GM18868 (cell line): ENCODE measurements at regions not wholly inside any gene's neighbourhood (a gene's known extent, or its start where the extent isn't known, plus 50 kb on each side); places are given as distances from the start of the nearest gene placed in this dataset.

Experiments
- ATAC-seq: cut with Tn5 transposase; IDR thresholded peaks from one replicate; pipeline ENCODE4 v1.9.1; 2021; ENCODE audit warnings: mild to moderate bottlenecking, moderate library complexity; ENCODE audit not compliant: unreplicated experiment

GRCh38 chr4:126779001-126779400 is 853.8 kb upstream of the INTU start:
- no peak for ATAC-seq

- ATAC-seq = no peak
Measured at GRCh38 chr4:126779436-126780166, 853.2 kb upstream of the INTU start.

GRCh38 chr4:126783191-126783590 is 849.6 kb upstream of the INTU start:
- no peak for ATAC-seq

- ATAC-seq = no peak
Measured at GRCh38 chr4:126784966-126785580, 847.7 kb upstream of the INTU start.

GRCh38 chr4:126790633-126791032 is 842.1 kb upstream of the INTU start:
- no peak for ATAC-seq

GRCh38 chr4:126794363-126794762 is 838.4 kb upstream of the INTU start:
- ATAC-seq = no peak

GRCh38 chr4:126798214-126798613 is 834.5 kb upstream of the INTU start:
- ATAC-seq = no peak

GRCh38 chr4:126799416-126799815 is 833.3 kb upstream of the INTU start:
- no peak for ATAC-seq

- no peak for ATAC-seq
Measured at GRCh38 chr4:126799971-126800574, 832.7 kb upstream of the INTU start.

- peak; percentile 57 for ATAC-seq
Measured at GRCh38 chr4:126800575-126801141, 832.1 kb upstream of the INTU start.

- ATAC-seq = no peak
Measured at GRCh38 chr4:126807132-126807531, 825.6 kb upstream of the INTU start.

- no peak for ATAC-seq
Measured at GRCh38 chr4:126812076-126812475, 820.7 kb upstream of the INTU start.

GRCh38 chr4:126820631-126821030 is 812.1 kb upstream of the INTU start:
- no peak for ATAC-seq

- ATAC-seq = no peak
Measured at GRCh38 chr4:126821152-126821551, 811.6 kb upstream of the INTU start.

- ATAC-seq = no peak
Measured at GRCh38 chr4:126825083-126825482, 807.7 kb upstream of the INTU start.

GRCh38 chr4:126827669-126828068 is 805.1 kb upstream of the INTU start:
- no peak for ATAC-seq

- no peak for ATAC-seq
Measured at GRCh38 chr4:126834854-126835253, 797.9 kb upstream of the INTU start.

GRCh38 chr4:126838941-126839679 is 793.6 kb upstream of the INTU start:
- ATAC-seq = no peak

- ATAC-seq = no peak
Measured at GRCh38 chr4:126843492-126844067, 789.2 kb upstream of the INTU start.

GRCh38 chr4:126850286-126850685 is 782.5 kb upstream of the INTU start:
- no peak for ATAC-seq

- ATAC-seq = no peak
Measured at GRCh38 chr4:126851391-126851790, 781.4 kb upstream of the INTU start.
